ENCODE measurements at regions not wholly inside any gene's neighbourhood (a gene's known extent, or its start where the extent isn't known, plus 50 kb on each side); places are given as distances from the start of the nearest gene placed in this dataset.

DNA sequence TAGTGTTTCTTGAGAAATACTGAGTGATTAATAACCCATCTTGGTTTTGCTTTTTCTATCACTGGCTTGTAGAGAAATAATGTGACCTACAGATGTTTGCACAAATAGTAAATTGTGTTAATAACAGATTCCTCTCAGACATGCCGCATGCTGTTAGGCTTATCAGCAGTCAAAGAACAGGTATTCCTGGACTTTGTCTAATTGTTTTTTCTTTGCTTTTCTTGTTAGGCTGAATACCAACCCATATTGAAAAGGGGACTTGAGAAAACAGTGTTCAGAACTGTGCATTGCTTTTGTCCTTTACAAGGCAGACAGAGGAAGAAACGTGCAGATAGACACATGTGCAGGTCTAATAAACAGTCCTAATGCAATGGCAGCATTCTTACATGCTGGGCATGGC lies 51.0 kb upstream of the RARB start:
- TF ChIP-seq, protein P1, sequence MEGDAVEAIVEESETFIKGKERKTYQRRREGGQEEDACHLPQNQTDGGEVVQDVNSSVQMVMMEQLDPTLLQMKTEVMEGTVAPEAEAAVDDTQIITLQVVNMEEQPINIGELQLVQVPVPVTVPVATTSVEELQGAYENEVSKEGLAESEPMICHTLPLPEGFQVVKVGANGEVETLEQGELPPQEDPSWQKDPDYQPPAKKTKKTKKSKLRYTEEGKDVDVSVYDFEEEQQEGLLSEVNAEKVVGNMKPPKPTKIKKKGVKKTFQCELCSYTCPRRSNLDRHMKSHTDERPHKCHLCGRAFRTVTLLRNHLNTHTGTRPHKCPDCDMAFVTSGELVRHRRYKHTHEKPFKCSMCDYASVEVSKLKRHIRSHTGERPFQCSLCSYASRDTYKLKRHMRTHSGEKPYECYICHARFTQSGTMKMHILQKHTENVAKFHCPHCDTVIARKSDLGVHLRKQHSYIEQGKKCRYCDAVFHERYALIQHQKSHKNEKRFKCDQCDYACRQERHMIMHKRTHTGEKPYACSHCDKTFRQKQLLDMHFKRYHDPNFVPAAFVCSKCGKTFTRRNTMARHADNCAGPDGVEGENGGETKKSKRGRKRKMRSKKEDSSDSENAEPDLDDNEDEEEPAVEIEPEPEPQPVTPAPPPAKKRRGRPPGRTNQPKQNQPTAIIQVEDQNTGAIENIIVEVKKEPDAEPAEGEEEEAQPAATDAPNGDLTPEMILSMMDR (IDR thresholded peaks at IDR 0.05) = no peak
- no peak for TF ChIP-seq ZFX (IDR thresholded peaks at IDR 0.05; ENCODE audit: borderline replicate concordance)
- no peak overlapping the region for H3K27ac ChIP-seq
